Breast epithelium (tissue), 4 donors: ENCODE measurements at regions not wholly inside any gene's neighbourhood (a gene's known extent, or its start where the extent isn't known, plus 50 kb on each side); places are given as distances from the start of the nearest gene placed in this dataset.

Experiments used
- DNase-seq, 2 donors: peaks; one replicate each; pipeline ENCODE4 v3.0.0-alpha.2; 2019; ENCODE audit warnings: low spot score in 2 of 2
- H3K27ac ChIP-seq, 2 donors: fragments of 200-600 bp; sonication (generic) in 1 of 2; one replicate each; pipeline ENCODE4 v1.5.1; 2016 to 2019; ENCODE audit warnings: mild to moderate bottlenecking in 1 of 2
- H3K27me3 ChIP-seq, 2 donors: fragments of 200-600 bp; sonication (generic) in 1 of 2; one replicate each; pipeline versions ENCODE4 v1.5.1 to v1.6.0; 2017 to 2019; ENCODE audit warnings: control low read depth in 1 of 2, mild to moderate bottlenecking in 1 of 2
- H3K36me3 ChIP-seq: fragments of 200-600 bp; one replicate; pipeline ENCODE4 v1.5.1; 2019
- H3K4me1 ChIP-seq, 2 donors: fragments of 200-600 bp; sonication (generic); one replicate each; pipeline ENCODE4 v1.5.1; 2016 to 2019; ENCODE audit warnings: control low read depth in 1 of 2
- H3K4me3 ChIP-seq, 3 donors: fragments of 200-600 bp; sonication (generic); 1 replicate in 2 of 3; 2 replicates in 1 of 3; pipeline ENCODE4 v1.5.1; 2016 to 2019; ENCODE audit warnings: mild to moderate bottlenecking in 3 of 3, moderate library complexity in 2 of 3
- H3K9me3 ChIP-seq, 2 donors: fragments of 200-600 bp; sonication (generic) in 1 of 2; one replicate each; pipeline ENCODE4 v1.5.1; 2016 to 2019; ENCODE audit warnings: control low read depth in 1 of 2
- CTCF ChIP-seq, 3 donors: fragments of 450-650 bp; IDR thresholded peaks; one replicate each; pipeline ENCODE4 v1.5.1; 2016 to 2017; ENCODE audit warnings: antibody characterized with exemption in 3 of 3, mild to moderate bottlenecking in 3 of 3, moderate library complexity in 3 of 3
- POLR2A ChIP-seq: fragments of 450-650 bp; IDR thresholded peaks from one replicate; pipeline ENCODE4 v1.6.1; 2016; ENCODE audit warnings: antibody characterized with exemption, mild to moderate bottlenecking, moderate library complexity
- POLR2AphosphoS5 ChIP-seq, 3 donors: sonication (generic); formaldehyde crosslinking; IDR thresholded peaks; one replicate each; pipeline ENCODE4 v1.6.1; 2017; ENCODE audit warnings: antibody characterized with exemption in 3 of 3
- intact Hi-C: fragments of 100-400 bp; cut with DNase I; formaldehyde crosslinking; loops from one replicate; pipeline ENCODE4 v1.15.1; 2023; ENCODE audit warnings: low total_unique reads

GRCh38 chr10:32160864-32161263 lies 104.6 kb upstream of the KIF5B start:
- H3K4me1 ChIP-seq = no peaks in the 10 kb centered on the region
- H3K9me3 ChIP-seq = no peaks in the 10 kb centered on the region
- no peak overlapping the region for H3K4me3 ChIP-seq
- TF ChIP-seq CTCF (IDR thresholded peaks at IDR 0.05) (no peak), POLR2A (no peak), POLR2AphosphoS5 (IDR thresholded peaks at IDR 0.05) (no peak)
- H3K36me3 ChIP-seq = no peaks in the 10 kb centered on the region
- H3K27me3 ChIP-seq = no peaks in the 10 kb centered on the region
- intact Hi-C loops = no loop called here
- no peak for DNase-seq
- H3K27ac ChIP-seq = no peak overlapping the region

GRCh38 chr10:32159264-32159663 lies 103.0 kb upstream of the KIF5B start:
- Histone ChIP-seq H3K9me3 (peaks cover 0 to 8% of the 10 kb centered on the region in 2 donors), H3K27ac (no peak overlapping the region), H3K36me3 (no peaks in the 10 kb centered on the region), H3K4me1 (no peaks in the 10 kb centered on the region), H3K27me3 (no peaks in the 10 kb centered on the region), H3K4me3 (no peak overlapping the region)
- no peak for DNase-seq
- intact Hi-C loops = no loop called here
- no peak for TF ChIP-seq CTCF (IDR thresholded peaks at IDR 0.05)
- TF ChIP-seq POLR2A = no peak
- no peak for TF ChIP-seq POLR2AphosphoS5 (IDR thresholded peaks at IDR 0.05)

- H3K9me3 ChIP-seq = peaks cover 0 to 8% of the 10 kb centered on the region in 2 donors
- no peak for TF ChIP-seq POLR2A
- TF ChIP-seq POLR2AphosphoS5 (IDR thresholded peaks at IDR 0.05) = no peak
- no peak overlapping the region for H3K27ac ChIP-seq
- DNase-seq = no peak
- intact Hi-C loops = no loop called here
- H3K4me1 ChIP-seq = no peaks in the 10 kb centered on the region
- no peak overlapping the region for H3K4me3 ChIP-seq
- H3K36me3 ChIP-seq = no peaks in the 10 kb centered on the region
- H3K27me3 ChIP-seq = no peaks in the 10 kb centered on the region
Measured at GRCh38 chr10:32156031-32156495, 99.8 kb upstream of the KIF5B start.

GRCh38 chr10:32155075-32155516 lies 98.9 kb upstream of the KIF5B start:
- TF ChIP-seq POLR2A (no peak), CTCF (IDR thresholded peaks at IDR 0.05) (no peak)
- H3K27me3 ChIP-seq = no peaks in the 10 kb centered on the region
- intact Hi-C loops = no loop called here
- DNase-seq = no peak
- H3K27ac ChIP-seq = peak overlapping the region; percentile 27 to 44
- H3K4me1 ChIP-seq = no peaks in the 10 kb centered on the region
- H3K4me3 ChIP-seq = no peak overlapping the region
- no peaks in the 10 kb centered on the region for H3K36me3 ChIP-seq
- H3K9me3 ChIP-seq = peaks cover 0 to 8% of the 10 kb centered on the region in 2 donors

- Histone ChIP-seq H3K4me3 (no peak overlapping the region), H3K27ac (no peak overlapping the region), H3K36me3 (no peaks in the 10 kb centered on the region), H3K27me3 (no peaks in the 10 kb centered on the region), H3K4me1 (no peaks in the 10 kb centered on the region), H3K9me3 (peaks cover 0 to 8% of the 10 kb centered on the region in 2 donors)
- intact Hi-C loops = no loop called here
- TF ChIP-seq POLR2A (no peak), POLR2AphosphoS5 (IDR thresholded peaks at IDR 0.05) (no peak), CTCF (IDR thresholded peaks at IDR 0.05) (no peak)
- no peak for DNase-seq
Measured at GRCh38 chr10:32153931-32154330, 97.7 kb upstream of the KIF5B start.

GRCh38 chr10:32153252-32153651 lies 97.0 kb upstream of the KIF5B start:
- Histone ChIP-seq H3K4me3 (no peak overlapping the region), H3K9me3 (peaks cover 0 to 8% of the 10 kb centered on the region in 2 donors), H3K27me3 (no peaks in the 10 kb centered on the region), H3K36me3 (no peaks in the 10 kb centered on the region), H3K4me1 (no peaks in the 10 kb centered on the region), H3K27ac (no peak overlapping the region)
- intact Hi-C loops = no loop called here
- TF ChIP-seq POLR2AphosphoS5 (IDR thresholded peaks at IDR 0.05) (no peak), CTCF (IDR thresholded peaks at IDR 0.05) (no peak), POLR2A (no peak)
- no peak for DNase-seq
